Cardiac muscle cell (in vitro differentiated cells and primary cell): ENCODE measurements at regions not wholly inside any gene's neighbourhood (a gene's known extent, or its start where the extent isn't known, plus 50 kb on each side); places are given as distances from the start of the nearest gene placed in this dataset.

Source experiments
- DNase-seq, 2 donors: peaks; one replicate each; pipeline versions ENCODE4 v3.0.0 to v3.0.0-alpha.2; 2010 to 2017; ENCODE audit warnings: low read depth in 1 of 2, low spot score in 1 of 2
- H3K27ac ChIP-seq: fragments of 200-600 bp; sonication (generic); 2 replicates; pipeline ENCODE4 v1.5.1; 2016
- H3K27me3 ChIP-seq: fragments of 200-600 bp; sonication (generic); 2 replicates; pipeline ENCODE4 v1.6.0; 2016; ENCODE audit warnings: control low read depth
- H3K36me3 ChIP-seq: fragments of 200-600 bp; sonication (generic); 2 replicates; pipeline ENCODE4 v1.5.1; 2016; ENCODE audit warnings: control low read depth
- H3K4me1 ChIP-seq: fragments of 200-600 bp; sonication (generic); 2 replicates; pipeline ENCODE4 v1.8.1; 2017; ENCODE audit warnings: low read depth, mild to moderate bottlenecking, mixed run types
- H3K4me3 ChIP-seq: fragments of 200-600 bp; sonication (generic); 2 replicates; pipeline ENCODE4 v1.5.1; 2016; ENCODE audit warnings: mild to moderate bottlenecking
- H3K9me3 ChIP-seq: fragments of 200-600 bp; sonication (generic); 2 replicates; pipeline ENCODE4 v1.5.1; 2017; ENCODE audit warnings: low read depth, mild to moderate bottlenecking, control low read depth
- TF ChIP-seq, protein P1 (sequence below): IDR thresholded peaks from 2 replicates; pipeline ENCODE4 v1.5.1; 2012; ENCODE audit warnings: low read depth, mild to moderate bottlenecking, low read length

DNA sequence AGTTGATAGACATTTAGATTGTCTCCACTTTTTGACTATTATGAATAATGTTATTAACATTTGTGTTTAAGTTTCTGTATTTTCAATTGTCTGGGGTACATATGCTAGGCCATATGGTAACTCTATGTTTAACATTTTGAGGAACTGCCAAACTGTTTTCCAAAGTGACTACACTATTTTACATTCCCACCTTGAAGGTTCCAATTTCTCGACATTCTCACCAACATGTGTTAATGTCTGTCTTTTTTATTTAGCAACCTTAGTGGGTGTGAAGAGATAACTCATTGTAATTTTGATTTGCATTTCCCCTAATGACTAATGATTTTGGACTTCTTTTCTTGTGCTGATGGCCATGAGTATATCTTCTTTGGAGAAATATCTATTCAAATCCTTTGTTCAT lies 832.4 kb downstream of the DNAJB9 start:
- TF ChIP-seq, protein P1, sequence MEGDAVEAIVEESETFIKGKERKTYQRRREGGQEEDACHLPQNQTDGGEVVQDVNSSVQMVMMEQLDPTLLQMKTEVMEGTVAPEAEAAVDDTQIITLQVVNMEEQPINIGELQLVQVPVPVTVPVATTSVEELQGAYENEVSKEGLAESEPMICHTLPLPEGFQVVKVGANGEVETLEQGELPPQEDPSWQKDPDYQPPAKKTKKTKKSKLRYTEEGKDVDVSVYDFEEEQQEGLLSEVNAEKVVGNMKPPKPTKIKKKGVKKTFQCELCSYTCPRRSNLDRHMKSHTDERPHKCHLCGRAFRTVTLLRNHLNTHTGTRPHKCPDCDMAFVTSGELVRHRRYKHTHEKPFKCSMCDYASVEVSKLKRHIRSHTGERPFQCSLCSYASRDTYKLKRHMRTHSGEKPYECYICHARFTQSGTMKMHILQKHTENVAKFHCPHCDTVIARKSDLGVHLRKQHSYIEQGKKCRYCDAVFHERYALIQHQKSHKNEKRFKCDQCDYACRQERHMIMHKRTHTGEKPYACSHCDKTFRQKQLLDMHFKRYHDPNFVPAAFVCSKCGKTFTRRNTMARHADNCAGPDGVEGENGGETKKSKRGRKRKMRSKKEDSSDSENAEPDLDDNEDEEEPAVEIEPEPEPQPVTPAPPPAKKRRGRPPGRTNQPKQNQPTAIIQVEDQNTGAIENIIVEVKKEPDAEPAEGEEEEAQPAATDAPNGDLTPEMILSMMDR: no peak
- Histone ChIP-seq H3K27ac (no peak overlapping the region), H3K27me3 (no peaks in the 10 kb centered on the region), H3K9me3 (no peaks in the 10 kb centered on the region), H3K4me3 (no peak overlapping the region), H3K36me3 (no peaks in the 10 kb centered on the region), H3K4me1 (no peaks in the 10 kb centered on the region)
- no peak for DNase-seq

DNA sequence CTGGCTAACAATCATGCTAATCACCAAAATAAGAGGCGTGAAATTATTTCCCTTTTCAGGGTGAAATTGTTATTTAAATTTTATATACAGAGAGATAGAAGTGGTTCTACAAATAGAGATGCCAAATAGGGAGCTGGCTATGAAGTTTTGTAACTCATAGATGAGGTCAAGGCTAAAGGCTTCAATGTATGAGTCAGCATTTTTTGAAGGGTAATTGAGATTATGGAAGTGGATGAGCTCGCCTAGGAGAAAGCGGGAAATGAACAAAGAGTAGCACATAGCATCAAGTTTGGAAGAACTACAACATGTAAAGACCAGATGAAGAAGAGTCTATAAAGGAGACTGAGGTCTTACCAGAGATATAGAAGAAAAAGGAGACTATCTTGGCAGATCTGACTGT lies 838.1 kb downstream of the DNAJB9 start:
- Histone ChIP-seq H3K4me1 (no peaks in the 10 kb centered on the region), H3K36me3 (no peaks in the 10 kb centered on the region), H3K27me3 (no peaks in the 10 kb centered on the region), H3K27ac (no peak overlapping the region), H3K9me3 (no peaks in the 10 kb centered on the region), H3K4me3 (no peak overlapping the region)
- TF ChIP-seq, protein P1: no peak
- DNase-seq: no peak

DNA sequence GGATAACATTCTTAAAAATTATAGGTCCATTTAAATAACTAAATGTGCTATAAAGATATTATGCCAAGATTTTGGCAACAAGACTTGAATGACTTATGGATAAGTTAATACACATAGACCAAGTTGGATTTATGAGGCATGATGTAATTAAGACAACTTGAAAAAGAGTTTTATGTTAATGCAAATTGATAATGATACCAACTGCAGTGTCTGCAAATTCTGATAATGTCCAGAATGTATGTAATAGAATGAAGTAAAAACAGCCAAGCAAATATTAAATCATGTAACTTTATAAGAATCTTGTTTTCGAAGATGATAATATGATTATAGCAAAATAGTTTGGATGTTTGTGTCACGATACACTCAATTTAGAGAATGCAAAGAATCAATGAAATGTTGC lies 868.3 kb downstream of the DNAJB9 start:
- TF ChIP-seq, protein P1: no peak
- no peak overlapping the region for H3K4me3 ChIP-seq
- H3K4me1 ChIP-seq: no peaks in the 10 kb centered on the region
- H3K27me3 ChIP-seq: no peaks in the 10 kb centered on the region
- H3K9me3 ChIP-seq: no peaks in the 10 kb centered on the region
- DNase-seq: no peak
- no peak overlapping the region for H3K27ac ChIP-seq
- no peaks in the 10 kb centered on the region for H3K36me3 ChIP-seq

DNA sequence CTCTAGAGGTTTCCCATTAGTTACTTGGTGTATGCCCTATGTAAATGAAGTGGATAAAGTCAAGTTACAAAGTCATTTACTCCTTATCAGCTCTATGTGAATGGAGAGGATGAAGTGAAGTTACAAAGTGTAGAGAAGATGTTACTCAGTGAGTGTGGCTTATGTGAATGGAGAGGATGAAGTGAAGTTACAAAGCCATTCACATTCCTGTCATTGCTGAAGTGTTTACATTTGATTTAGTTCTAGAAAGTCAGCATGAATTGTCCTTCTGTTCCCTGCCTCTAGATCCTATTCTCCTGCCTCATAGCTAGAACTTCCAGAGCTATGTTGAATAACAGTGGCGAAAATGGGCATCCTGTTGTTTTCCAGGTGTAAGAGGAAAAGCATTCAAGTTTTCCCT lies 880.1 kb downstream of the DNAJB9 start:
- no peak for DNase-seq

DNA sequence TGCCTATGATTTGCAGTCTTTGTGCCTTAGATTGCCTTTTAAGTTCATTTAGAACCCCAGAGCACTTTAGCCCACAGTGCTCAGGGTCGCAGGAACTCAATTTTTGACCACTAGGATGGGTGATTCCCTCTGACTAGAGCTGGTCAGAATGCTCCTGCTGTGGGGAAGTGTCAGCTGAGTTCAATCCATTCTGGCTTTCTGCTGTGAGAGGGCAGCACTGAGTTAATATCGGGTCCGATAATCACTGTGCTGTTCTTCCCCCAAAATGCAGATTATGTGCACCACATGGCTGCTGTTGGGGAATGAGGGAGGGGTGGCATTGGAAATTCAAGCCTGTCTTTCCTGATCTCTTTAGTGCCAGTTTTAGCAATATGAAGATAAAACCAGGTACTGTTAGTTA lies 886.4 kb downstream of the DNAJB9 start:
- no peak overlapping the region for H3K27ac ChIP-seq
- H3K27me3 ChIP-seq: no peaks in the 10 kb centered on the region
- no peaks in the 10 kb centered on the region for H3K36me3 ChIP-seq
- DNase-seq: no peak
- TF ChIP-seq, protein P1: no peak
- no peaks in the 10 kb centered on the region for H3K4me1 ChIP-seq
- no peaks in the 10 kb centered on the region for H3K9me3 ChIP-seq
- H3K4me3 ChIP-seq: no peak overlapping the region

More for the DNA sequence above, 880.1 kb downstream of the DNAJB9 start:
- H3K36me3 ChIP-seq: no peaks in the 10 kb centered on the region
- H3K4me1 ChIP-seq: no peaks in the 10 kb centered on the region
- H3K9me3 ChIP-seq: no peaks in the 10 kb centered on the region
- H3K4me3 ChIP-seq: no peak overlapping the region
- H3K27ac ChIP-seq: no peak overlapping the region
- TF ChIP-seq, protein P1: no peak
- no peaks in the 10 kb centered on the region for H3K27me3 ChIP-seq

DNA sequence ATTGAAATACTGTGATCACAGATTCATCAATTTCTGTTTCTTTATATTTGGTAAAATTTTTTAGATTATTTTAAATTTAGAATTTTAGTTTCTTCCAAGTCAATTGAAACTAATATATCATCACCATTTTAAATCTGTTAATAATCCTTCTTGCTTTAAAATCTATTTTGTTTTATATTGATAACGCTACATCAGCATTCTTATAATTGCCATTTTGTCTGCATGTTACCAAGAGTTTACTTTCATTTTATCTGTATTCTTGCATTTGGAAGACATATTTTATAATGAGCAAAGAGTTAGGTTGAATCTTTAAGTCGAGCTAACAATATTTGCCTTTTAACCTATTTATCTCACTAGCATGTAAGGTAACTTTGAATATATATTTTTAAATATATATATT lies 890.6 kb downstream of the DNAJB9 start:
- Histone ChIP-seq H3K4me3 (no peak overlapping the region), H3K36me3 (no peaks in the 10 kb centered on the region), H3K4me1 (no peaks in the 10 kb centered on the region), H3K27me3 (no peaks in the 10 kb centered on the region), H3K27ac (no peak overlapping the region), H3K9me3 (no peaks in the 10 kb centered on the region)
- no peak for DNase-seq
- TF ChIP-seq, protein P1: no peak
